Amygdala (tissue), 56 donors: ENCODE measurements at regions not wholly inside any gene's neighbourhood (a gene's known extent, or its start where the extent isn't known, plus 50 kb on each side); places are given as distances from the start of the nearest gene placed in this dataset.

Experiments
- DNase-seq, 56 donors: peaks; one replicate each; lab custom pipeline; 2025; lab: John Stamatoyannopoulos, UW

DNA sequence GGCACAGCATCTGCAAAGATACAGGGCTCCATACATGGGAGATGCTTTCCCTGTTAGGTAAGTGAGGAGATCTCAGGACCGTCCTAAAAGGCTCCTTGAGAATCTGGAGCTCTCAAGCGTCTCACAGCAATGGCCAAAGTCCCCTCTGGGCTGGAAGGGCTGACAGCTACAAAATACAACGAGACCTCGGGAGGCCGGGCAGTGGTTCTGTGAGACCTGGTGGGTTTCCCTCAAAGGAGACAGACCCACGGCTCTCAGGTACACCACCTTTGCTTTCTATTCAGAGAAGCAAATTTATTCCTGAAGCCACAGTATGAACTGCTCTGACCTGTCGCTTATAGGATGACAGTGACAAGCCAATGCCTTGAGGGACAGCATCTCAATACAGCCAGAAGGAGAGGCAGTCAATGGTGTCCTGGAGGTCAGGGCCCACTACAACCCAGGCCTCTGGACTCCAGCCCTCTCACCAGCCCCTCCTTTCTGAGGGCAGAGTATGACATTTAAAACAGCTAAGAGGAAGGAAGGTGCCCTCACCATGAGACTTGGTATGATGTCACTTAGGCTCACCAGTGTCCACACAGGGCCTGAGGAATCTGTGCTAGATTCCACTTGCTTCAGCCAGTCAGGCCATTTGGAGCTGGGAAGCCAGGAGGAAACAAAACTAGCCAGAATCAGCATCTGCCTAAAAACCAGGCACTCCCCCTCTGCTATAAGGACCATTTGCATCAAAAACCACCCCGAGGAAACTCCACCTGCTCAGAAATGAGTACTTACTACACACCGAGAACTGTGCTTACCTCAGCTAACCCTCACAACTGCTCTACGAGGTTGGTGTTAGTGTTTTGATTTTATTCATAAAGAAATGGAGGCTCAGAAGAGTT, 86.5 kb upstream of the FSTL4 start:
- DNase-seq: no peak

DNA sequence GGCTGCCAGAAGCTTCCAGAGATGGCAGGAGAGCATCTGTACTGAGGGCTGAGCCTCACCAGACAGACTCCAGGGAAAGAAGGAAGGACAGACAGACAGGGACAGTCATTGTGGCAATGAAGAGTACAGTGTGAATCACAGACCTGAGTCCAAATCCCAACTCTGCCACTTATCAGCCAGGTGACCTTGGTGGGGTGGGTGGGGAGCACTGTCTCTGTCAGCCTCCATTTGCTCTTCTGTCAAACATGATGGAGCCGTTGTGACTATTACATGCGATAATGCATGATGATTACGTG, 85.9 kb upstream of the FSTL4 start:
- DNase-seq: no peak

DNA sequence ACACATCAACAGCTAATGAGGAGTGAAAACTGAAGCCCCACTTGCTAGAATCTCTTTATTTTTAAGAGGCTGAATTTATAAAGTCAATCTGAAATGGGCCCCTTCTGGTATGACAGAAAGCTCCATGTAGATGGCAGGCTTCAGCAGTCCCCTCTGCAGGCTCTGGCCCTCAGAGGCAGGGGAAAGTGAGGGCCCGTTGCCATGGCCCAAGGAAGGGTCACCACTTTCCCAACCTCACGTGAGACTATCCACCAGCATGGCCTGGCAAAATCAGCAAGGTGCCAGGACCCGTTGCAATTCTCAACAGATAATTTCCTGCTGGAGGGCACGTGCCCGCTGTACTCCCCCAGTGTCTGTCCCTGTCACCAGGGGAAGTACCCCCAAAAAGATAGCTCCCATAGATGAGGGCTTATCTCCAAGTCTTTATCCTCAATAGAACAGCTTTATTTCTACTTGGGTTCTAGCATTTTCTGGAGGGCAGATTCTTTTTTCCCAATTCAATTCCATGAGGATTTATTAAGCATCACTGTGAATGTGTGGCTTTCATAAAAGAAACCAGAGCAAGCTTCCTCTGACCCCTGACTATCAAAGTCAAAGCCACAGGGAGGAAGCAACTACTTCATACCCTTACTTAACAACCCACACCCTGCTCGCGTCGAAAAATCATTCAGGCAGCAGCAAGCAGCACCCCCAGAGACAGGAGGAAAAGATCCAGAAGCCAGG, 85.4 kb upstream of the FSTL4 start:
- DNase-seq: no peak

DNA sequence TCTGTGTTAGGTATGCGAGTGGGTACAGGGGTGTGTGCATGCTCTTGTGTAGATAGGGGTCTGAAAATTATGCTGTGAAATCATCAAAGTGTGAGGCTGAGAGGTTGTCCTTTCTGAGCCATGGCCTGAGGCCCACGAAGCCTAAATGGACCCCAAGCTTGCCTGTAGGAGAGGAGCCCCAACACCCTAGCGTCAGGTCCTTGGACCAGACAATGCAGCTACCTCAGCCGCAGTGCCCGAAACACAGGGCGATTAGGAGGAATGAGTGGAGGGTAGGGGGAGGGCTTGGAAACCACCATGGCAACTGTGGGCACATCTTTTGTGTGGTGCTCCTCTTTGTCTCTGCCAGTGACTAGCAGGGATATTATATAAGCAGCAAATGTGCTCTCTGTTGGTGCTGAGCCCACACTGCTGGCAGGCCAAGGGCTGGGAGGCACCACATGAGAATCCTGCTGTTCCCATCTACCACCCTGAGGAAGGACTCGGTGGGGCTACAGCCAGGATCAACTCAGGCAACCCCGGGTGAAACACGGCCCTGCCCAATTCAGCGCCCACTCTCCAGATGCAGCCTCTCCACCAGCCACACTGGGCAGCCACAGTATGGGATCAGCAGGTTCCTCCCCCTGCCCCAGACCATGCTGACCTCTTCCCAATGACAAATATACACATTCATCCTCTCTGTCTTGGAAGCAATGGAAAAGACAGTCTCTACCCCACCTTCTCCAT, 84.6 kb upstream of the FSTL4 start:
- DNase-seq: peak in 34 of 56 donors; percentile 13 to 74 (median 40)

DNA sequence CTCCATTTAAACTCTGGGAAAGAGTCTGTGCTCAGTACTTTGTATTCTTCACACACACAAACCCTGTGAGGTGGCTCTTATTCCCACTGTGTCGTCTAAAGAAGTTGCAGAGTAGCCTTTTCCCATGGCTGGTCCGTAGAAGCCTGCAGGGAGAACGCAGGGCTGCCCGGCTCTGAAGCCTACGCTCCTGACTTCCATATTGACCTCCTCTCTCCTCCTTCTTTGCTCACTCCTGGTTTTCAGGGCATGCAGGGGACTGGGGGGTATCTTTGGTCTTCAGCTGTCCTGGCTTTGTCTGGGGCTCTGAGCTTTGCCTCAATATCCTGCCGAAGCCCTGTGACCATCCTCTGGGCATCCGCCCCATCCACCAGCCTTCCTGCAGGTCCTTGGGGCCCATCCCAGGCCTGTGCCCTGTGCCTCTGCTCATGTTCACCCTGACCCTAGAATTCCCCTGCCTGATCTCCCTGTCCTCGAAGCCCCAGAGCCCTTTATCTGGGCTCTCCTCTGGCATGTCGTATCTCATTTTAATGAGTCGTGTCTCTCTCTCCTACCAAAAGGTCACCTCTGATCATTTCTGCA, 83.8 kb upstream of the FSTL4 start:
- no peak for DNase-seq

DNA sequence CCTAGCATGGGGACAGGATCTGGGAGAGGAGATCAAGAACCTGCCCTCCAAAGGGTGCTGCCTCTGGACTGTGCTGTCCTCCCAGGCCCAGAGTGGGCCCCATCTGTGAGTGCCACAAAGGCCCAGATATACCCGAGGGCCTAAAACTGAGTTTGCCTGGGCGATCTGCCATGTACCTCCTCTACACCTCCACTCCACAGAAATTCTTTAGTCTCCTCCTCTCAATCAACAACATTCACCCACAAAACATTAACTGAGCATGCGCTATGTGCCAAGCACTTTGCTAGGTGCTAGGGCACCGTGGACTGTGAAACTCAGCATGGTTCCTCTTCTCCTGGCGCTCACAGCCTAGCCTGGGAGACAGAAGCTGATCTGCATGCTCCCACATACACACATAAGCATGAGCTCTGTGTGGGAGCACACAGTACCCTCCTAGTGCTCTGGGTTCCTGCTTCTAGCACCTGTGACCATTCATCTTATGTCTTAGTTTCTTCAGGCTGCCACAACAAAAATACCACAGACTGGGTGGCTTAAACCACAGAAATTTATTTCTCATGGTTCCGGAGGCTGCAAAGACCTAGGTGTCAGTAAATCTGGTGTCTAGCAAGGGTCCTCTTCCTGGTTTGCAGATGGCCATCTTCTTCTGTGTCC, 82.0 kb upstream of the FSTL4 start:
- no peak for DNase-seq

DNA sequence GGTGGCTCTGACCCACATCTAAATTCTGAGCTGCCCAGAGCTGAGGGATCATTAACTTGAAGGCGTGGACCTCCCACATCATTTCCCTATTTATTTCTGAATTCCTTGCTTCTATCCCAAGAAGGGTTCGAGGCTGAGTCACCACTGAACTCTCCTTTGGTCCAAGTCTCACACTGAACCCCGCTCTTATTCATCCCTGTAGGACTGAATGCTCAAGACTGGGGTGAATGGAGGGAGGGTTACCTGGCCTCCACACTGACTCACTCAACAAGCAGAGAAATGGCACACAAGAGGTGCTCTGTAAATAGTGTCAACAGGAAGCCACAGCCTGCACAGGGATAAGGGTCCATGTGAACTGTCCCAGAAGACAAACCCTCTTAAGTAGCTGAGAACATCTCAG, 79.1 kb upstream of the FSTL4 start:
- no peak for DNase-seq

DNA sequence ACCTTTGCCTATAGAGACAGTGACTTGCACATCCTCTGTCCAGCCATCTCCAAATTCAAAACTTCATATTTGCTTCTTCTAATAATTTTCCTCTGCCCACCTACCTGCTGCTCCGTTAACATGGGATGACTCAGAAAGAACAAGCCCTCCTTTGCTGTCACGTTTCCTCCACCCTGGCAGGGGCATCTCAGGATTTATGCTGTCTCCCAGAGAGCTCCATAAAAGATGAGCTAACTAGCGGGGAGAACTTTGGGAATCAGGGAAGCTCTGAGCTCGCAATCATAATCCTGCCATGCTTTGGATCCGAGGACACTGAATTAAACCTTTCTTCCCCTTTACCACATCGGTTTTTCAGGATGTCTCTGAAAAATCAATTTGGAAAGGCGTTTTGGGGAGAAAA, 78.4 kb upstream of the FSTL4 start:
- DNase-seq: peak in 3 of 56 donors; percentile 3 to 11 (median 5)

DNA sequence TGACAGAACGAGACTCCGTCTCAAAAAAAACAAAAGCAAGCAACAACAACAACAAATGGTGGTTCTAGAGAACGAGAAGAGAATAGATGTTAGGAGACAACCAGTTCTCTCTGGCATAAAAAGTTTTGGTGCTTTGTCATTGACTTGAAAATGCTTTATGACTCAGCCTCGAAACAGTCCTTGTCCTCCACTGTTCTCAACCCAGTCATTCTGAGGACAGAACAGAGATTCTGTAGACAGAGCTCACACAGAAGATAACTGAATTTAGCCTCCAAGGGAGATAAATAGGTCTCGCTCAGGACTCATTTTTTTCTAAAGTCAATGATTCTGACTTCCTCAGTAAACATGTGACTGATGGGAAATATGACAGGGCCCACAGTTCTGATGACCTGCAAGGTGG, 76.0 kb upstream of the FSTL4 start:
- DNase-seq: no peak

DNA sequence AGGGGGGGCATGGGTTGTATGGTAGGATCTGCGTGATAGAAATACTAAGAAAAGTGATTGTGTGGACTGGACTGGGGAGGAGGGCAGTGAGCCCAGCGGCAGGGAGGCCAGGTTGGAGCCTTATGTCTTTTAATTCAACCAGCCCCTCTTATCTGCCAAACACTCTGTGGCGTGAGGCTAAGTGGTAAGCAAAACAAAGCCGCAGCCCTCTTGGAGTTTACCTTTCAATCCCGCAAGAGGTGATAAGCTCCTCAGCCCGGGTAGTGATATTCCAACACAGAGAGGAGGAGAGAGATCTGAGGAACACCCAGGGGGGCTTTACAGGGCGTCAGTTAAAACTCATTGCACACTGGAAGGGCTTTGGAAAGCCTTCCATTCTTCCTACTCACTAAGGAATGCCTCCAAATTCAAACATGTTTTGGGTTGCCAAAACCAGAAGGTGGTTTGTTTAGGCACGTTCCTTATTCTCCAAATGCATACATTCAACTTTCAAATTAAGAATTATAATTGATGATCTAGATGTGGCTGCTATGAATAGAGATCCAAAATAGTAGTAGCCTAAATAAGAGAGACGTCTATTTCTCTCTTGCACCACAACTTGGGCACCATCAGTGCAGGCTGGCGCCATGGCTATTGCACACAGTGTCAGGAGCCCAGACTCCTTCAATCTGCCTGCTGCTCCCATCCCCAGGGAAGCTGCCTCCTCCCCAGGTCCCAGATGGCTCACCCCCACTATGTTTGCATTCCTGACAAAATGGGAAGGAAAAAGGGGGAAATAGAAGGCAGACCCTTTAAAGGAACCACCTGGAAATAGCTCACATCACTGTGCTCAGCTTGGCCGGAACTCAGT, 75.1 kb upstream of the FSTL4 start:
- DNase-seq: no peak

DNA sequence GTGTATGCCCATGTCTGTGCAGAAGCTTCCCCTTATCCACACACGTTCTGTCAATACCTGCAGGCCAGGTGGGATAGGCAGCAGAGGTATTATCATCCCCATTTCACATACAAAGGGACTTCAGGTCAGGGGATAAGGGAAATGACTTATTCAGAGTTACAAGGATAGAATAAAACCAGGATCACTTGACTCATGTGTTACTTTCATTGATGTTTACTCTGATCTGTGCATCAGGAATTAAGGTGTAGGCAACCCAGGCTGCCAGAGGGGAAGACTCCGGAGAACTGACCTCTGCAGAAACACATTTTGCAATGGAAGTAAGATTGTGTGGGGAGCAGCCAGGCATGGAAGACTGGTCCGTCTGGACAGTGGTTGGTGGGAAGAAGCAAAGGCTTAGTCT, 74.2 kb upstream of the FSTL4 start:
- DNase-seq: no peak

DNA sequence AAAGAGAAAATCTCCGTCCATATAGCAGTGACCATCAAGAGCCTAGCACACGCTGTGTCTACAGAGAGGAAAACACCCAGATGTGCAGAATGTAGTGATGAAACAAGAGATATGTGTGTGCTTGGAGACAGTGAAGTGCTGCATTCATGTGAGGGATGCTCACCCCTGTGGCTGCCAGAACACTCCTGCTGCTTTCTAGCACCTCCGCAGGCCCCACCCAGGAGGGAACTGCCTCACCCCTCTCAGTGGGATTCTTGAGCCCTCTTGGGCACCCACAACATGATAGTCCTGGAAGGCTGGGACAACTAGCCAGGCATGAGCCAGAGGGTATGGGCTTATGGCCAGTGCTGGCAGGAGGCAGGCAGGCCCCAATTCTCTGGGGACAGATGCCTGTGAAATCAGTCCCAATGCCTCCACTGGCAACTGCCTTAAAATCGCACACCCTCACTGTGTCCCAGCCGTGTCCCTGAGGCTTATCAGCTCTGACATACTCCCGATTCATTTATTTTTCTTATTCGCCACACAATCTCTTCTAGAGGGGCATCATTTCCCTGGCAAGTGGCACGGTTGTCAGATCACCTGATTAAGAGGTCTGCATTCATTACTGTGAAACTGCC, 73.2 kb upstream of the FSTL4 start:
- DNase-seq: peak in 2 of 56 donors; percentile 1 to 7

DNA sequence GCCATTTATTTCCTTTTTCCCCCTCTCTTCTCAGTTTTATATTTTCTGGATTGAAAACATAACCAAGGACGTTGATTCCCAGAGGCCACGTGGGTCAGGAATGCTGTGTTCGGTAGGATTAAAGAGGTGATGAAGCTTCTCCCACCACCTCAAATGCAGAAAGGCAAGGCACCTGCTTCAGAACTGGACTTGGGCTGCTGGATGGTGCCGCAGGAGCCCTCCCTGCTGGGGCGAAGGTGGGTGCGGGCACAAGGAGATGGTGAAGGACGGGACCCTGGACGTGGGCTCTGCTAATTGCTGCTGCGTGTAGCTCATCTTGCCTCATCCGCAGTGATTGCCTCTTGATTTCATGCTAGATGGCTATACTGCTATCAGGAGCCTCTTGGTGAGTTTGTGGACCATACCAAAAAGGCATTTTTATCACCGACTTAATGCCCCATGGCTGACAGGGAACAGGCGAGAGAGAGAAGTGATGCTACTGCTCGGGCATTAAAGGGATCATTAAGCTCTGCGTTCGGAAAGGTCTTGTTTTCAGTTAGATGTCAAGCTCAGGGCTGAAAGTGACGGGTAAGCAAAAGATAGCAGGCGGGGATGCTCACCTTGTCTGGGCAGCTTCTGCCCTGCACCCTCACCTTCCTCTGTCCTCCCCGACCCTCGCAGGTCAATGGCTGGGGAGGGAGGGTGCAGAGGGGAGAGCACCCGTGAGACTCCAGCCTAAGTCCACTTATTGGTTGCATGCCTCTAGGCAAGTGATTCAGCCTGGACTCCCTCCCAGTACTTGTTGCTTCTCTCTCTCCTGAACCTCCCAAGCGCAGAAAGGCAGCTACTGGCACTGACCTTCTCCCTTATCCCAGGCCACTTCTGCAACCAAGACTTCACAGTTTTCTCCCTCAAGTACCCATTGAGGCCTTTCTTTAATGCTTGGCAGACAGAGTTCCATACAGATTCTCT, 71.6 kb upstream of the FSTL4 start:
- no peak for DNase-seq

DNA sequence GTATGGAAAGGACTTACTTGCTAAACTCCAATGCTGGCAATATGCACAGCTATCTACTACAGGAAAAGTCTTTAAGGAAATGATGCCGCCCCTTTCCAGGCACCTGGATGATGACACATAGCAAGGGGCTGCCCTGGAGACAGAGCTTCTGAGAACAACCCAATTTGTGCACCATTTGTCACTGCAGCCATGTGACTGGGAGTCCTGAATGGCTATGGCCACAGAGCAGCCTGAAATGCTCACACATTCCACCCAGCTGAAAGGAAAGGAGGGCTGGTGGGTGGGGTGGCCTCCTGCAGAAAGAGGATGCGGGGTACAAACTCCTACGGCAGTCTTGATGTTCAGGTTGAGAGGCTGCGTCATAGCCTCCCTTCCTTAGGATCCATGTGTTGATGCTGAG, 70.1 kb upstream of the FSTL4 start:
- no peak for DNase-seq

DNA sequence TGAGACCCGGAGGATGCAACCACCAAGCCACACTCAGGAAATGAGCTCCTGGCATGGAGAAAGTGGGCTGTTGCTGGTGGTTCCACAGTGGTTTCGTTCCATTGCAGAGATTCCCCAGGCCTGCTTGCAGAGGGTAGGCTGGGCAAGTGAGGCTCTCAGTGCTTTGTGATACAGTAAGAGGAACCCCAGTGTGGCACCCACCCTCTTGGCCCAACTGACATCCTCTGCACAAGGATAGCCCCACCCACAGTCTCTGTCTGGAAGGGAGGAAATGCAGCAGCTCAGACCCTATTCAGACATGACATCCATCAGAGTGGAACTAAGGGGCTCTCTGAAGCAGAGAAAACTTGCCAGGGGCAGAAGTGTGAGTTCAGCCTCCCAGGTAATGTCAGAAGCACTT, 69.6 kb upstream of the FSTL4 start:
- no peak for DNase-seq

DNA sequence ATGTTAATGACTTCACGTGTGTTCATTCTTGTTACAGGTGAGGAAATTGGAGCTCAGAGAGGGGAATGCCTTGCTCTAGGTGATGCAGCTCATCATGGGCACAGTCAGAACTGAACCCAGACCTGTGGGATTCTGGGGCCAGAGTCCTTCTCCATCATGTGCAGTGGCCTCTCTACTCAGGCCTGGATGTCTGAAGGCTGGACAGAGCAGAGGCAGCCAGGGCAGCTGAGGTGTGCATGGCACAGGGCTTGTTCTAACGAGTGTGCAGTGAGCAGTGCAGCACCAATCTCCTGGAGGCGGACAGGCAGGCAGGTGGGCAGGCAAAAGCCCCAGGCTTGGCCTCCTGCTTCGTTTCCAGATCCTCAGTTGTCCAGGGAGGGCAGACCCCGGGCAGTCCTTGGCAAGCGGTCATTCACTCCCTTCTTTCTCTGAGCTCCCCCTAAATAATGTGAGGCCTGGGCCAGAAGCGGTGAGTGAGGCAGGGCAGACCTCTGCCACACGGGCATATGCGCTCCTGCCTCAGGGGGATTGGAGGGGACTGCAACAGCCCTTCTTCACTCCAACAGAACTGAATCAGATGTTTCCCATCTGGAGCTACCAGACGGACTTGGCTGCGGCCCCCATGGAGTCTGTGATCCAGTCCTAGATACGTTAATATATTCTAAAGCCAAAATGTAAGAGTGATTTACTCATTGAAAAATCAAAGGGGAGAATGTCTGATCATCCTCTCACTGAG, 68.7 kb upstream of the FSTL4 start:
- DNase-seq: no peak

DNA sequence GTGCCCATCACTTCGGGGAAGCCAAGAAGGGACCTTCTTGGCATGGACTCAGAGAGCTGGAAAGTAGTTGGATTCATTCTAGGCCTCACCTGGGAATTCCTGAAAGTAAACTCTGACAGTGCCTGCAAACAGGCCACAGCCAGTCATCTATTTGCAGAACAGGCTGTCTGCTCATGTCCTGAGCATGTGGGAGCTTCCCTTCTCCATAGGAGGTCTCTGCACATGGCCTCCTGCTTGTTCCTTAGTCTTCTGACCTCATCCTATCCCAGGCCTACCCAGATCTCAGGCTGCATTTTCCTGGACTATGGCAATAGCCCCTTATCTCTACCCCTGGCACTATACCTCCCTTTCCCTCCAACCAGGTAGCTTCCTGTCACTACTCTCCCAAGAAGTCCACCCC, 67.2 kb upstream of the FSTL4 start:
- DNase-seq: no peak
